ENCODE measurements at regions not wholly inside any gene's neighbourhood (a gene's known extent, or its start where the extent isn't known, plus 50 kb on each side); places are given as distances from the start of the nearest gene placed in this dataset.

DNA sequence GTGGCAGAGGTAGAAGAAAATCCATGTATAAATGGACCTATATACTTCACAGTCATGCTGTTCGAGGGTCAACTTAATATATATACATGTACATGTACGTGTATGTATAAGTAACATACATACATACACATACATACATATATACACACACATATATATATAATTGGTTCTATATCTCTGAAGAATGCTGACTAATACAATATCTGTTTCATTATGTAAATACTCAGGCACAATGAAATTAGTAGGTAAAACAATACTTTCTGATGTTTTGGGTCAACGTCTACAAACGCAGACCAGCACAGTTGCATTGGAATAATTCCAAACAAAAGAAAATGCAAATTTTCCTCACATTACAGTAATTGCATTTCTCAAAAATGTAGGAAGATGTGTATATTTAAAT lies 202.7 kb upstream of the DAAM1 start:
- Histone ChIP-seq H4K20me1 (ENCODE audit: insufficient read depth) (no peaks in the 10 kb centered on the region), H3K36me3 (ENCODE audit: control insufficient read depth in 1 of 2, insufficient read depth in 2 of 2, low read length in 2 of 2) (no peaks in the 10 kb centered on the region), H3K9me2 (ENCODE audit: insufficient read depth) (no peaks in the 10 kb centered on the region), H3K4me1 (ENCODE audit: control insufficient read depth in 1 of 2, insufficient read depth in 2 of 2, low read length in 2 of 2) (no peaks in the 10 kb centered on the region), H3K27ac (ENCODE audit: low read depth, low read length) (no peak overlapping the region), H3K4me2 (ENCODE audit: low read length) (no peak overlapping the region), H3K4me3 (replicated peaks in 1 of 2; ENCODE audit: low read depth in 1 of 2, low read length in 2 of 2) (no peak overlapping the region), H3K9ac (ENCODE audit: low read length) (no peak overlapping the region), H3K27me3 (ENCODE audit: insufficient read depth, low read length) (no peaks in the 10 kb centered on the region), H3K9me3 (ENCODE audit: control insufficient read depth in 1 of 2, insufficient read depth in 1 of 2, low read depth in 1 of 2, low read length in 2 of 2) (no peaks in the 10 kb centered on the region), H2AFZ (ENCODE audit: low read depth, low read length, poor library complexity, severe bottlenecking) (no peak overlapping the region), H3K79me2 (ENCODE audit: insufficient read depth, low read length) (no peaks in the 10 kb centered on the region)
- no TSS peak for BruUV-seq (replicated peaks)
- POLR2A ChIA-PET, result no interaction called here
- intact Hi-C loops (cut with micrococcal nuclease), result no loop called here
- TF ChIP-seq REST (IDR thresholded peaks at IDR 0.05; ENCODE audit: low read depth) (no peak), ATF3 (IDR thresholded peaks at IDR 0.05) (no peak), FOSL1 (IDR thresholded peaks at IDR 0.05; ENCODE audit: low read depth) (no peak)
- RAD21 ChIA-PET (ENCODE audit: low non-redundant PET in 1 of 2, low total read pairs in 2 of 2, uncharacterized antibody in 2 of 2, unreplicated experiment in 2 of 2), result no interaction called here
- ATAC-seq (no peak), DNase-seq (ENCODE audit: low read depth, low spot score) (no peak)
- CTCF ChIA-PET, result no interaction called here

GRCh38 chr14:58987591-58987990 lies 200.9 kb upstream of the DAAM1 start:
- ATAC-seq, result no peak
- intact Hi-C loops (cut with micrococcal nuclease), result no loop called here
- BruUV-seq (replicated peaks), result no TSS peak
- TF ChIP-seq POLR2AphosphoS5 (IDR thresholded peaks at IDR 0.05; ENCODE audit: low read depth, low read length) (no peak), JUND (IDR thresholded peaks at IDR 0.05) (no peak), EZH2 (IDR thresholded peaks at IDR 0.05) (no peak), SIN3A (IDR thresholded peaks at IDR 0.05; ENCODE audit: low read depth) (no peak), EZH2phosphoT487 (IDR thresholded peaks at IDR 0.05; ENCODE audit: borderline replicate concordance) (no peak), EGR1 (IDR thresholded peaks at IDR 0.05; ENCODE audit: low read depth) (no peak), CTCF (IDR thresholded peaks at IDR 0.05 in 2 of 3, conservative IDR thresholded peaks at IDR 0.05 in 1 of 3; ENCODE audit: borderline replicate concordance in 1 of 3, insufficient read depth in 1 of 3, low read depth in 2 of 3, low read length in 2 of 3) (no peak), ZBTB33 (IDR thresholded peaks at IDR 0.05; ENCODE audit: extremely low read depth, insufficient replicate concordance, low read length) (no peak), RAD21 (IDR thresholded peaks at IDR 0.05; ENCODE audit: low read depth) (no peak), CBX3 (IDR thresholded peaks at IDR 0.05; ENCODE audit: low read depth) (no peak), ZNF274 (IDR thresholded peaks at IDR 0.05; ENCODE audit: low read depth, low read length) (no peak), ZFX (IDR thresholded peaks at IDR 0.05) (no peak)

More at GRCh38 chr14:58987591-58987990, 200.9 kb upstream of the DAAM1 start:
- DNase-seq (ENCODE audit: low read depth, low spot score), result no peak
- H3K4me1 ChIP-seq (ENCODE audit: control insufficient read depth in 1 of 2, insufficient read depth in 2 of 2, low read length in 2 of 2), result no peaks in the 10 kb centered on the region
- ChIA-PET CTCF (no interaction called here), RAD21 (ENCODE audit: low non-redundant PET in 1 of 2, low total read pairs in 2 of 2, uncharacterized antibody in 2 of 2, unreplicated experiment in 2 of 2) (no interaction called here), POLR2A (no interaction called here)
- no peak overlapping the region for H3K4me2 ChIP-seq (ENCODE audit: low read length)
- H3K9me3 ChIP-seq (ENCODE audit: control insufficient read depth in 1 of 2, insufficient read depth in 1 of 2, low read depth in 1 of 2, low read length in 2 of 2), result no peaks in the 10 kb centered on the region
- H2AFZ ChIP-seq (ENCODE audit: low read depth, low read length, poor library complexity, severe bottlenecking), result no peak overlapping the region
- no peaks in the 10 kb centered on the region for H3K9me2 ChIP-seq (ENCODE audit: insufficient read depth)
- no peak overlapping the region for H3K4me3 ChIP-seq (replicated peaks in 1 of 2; ENCODE audit: low read depth in 1 of 2, low read length in 2 of 2)
- H4K20me1 ChIP-seq (ENCODE audit: insufficient read depth), result no peaks in the 10 kb centered on the region
- H3K36me3 ChIP-seq (ENCODE audit: control insufficient read depth in 1 of 2, insufficient read depth in 2 of 2, low read length in 2 of 2), result no peaks in the 10 kb centered on the region
- H3K9ac ChIP-seq (ENCODE audit: low read length), result no peak overlapping the region
- no peaks in the 10 kb centered on the region for H3K79me2 ChIP-seq (ENCODE audit: insufficient read depth, low read length)
- H3K27me3 ChIP-seq (ENCODE audit: insufficient read depth, low read length), result no peaks in the 10 kb centered on the region
- no peak overlapping the region for H3K27ac ChIP-seq (ENCODE audit: low read depth, low read length)
